ENCODE measurements at regions not wholly inside any gene's neighbourhood (a gene's known extent, or its start where the extent isn't known, plus 50 kb on each side); places are given as distances from the start of the nearest gene placed in this dataset.

GRCh38 chr3:163048881-163049280 lies 1552.3 kb downstream of the OTOL1 start (continued):
- no peak for TF ChIP-seq ZBTB7A (tag by site-specific recombination; IDR thresholded peaks at IDR 0.05; ENCODE audit: low read depth)
- no peak for TF ChIP-seq SCRT1 (tag by site-specific recombination; IDR thresholded peaks at IDR 0.05; ENCODE audit: borderline replicate concordance)
- no peak for TF ChIP-seq YY1 (tag by site-specific recombination; IDR thresholded peaks at IDR 0.05)
- no peak for TF ChIP-seq ZBTB21 (tag by site-specific recombination; IDR thresholded peaks at IDR 0.05)
- no peak for TF ChIP-seq SP2 (tag by site-specific recombination; IDR thresholded peaks at IDR 0.05)
- TF ChIP-seq PATZ1 (tag by site-specific recombination; IDR thresholded peaks at IDR 0.05) = no peak

GRCh38 chr3:163056874-163057497 lies 1560.4 kb downstream of the OTOL1 start:
- no peak for TF ChIP-seq WT1 (tag by site-specific recombination; IDR thresholded peaks at IDR 0.05)
- peak; percentile 49 for TF ChIP-seq ZNF654 (tag by site-specific recombination; IDR thresholded peaks at IDR 0.05; ENCODE audit: low read depth)
- CTCF ChIA-PET = interaction anchor here (0.7 to 1.6 kb wide), 11 partner anchors 9 to 433 kb away, joined by 3 to 9 read pairs (median 3); no protein-coding TSS in a partner anchor
- POLR2A ChIA-PET = no interaction called here
- no peak overlapping the region for H3K27ac ChIP-seq (ENCODE audit: extremely low read depth, low read depth, low read length)
- H3K4me1 ChIP-seq (ENCODE audit: control insufficient read depth, insufficient read depth, low read length) = no peaks in the 10 kb centered on the region
- no peaks in the 10 kb centered on the region for H3K9me3 ChIP-seq (ENCODE audit: control insufficient read depth, insufficient read depth, low read depth, low read length)
- no peak overlapping the region for H3K4me3 ChIP-seq (ENCODE audit: low read depth, low read length)
- H3K36me3 ChIP-seq (ENCODE audit: control insufficient read depth in 2 of 2, insufficient read depth in 1 of 2, low read length in 2 of 2) = no peaks in the 10 kb centered on the region

- TF ChIP-seq ZNF596 (tag by site-specific recombination; IDR thresholded peaks at IDR 0.05) (no peak), ZNF274 (IDR thresholded peaks at IDR 0.05; ENCODE audit: low read length) (no peak), ZNF274 (tag by site-specific recombination; IDR thresholded peaks at IDR 0.05; ENCODE audit: borderline replicate concordance) (no peak), WT1 (tag by site-specific recombination; IDR thresholded peaks at IDR 0.05) (no peak)
- H3K27ac ChIP-seq (ENCODE audit: extremely low read depth, low read depth, low read length) = no peak overlapping the region
- no peak overlapping the region for H3K4me3 ChIP-seq (ENCODE audit: low read depth, low read length)
- ChIA-PET POLR2A (no interaction called here), CTCF (no interaction called here)
- H3K36me3 ChIP-seq (ENCODE audit: control insufficient read depth in 2 of 2, insufficient read depth in 1 of 2, low read length in 2 of 2) = no peaks in the 10 kb centered on the region
- H3K9me3 ChIP-seq (ENCODE audit: control insufficient read depth, insufficient read depth, low read depth, low read length) = no peaks in the 10 kb centered on the region
- no peaks in the 10 kb centered on the region for H3K4me1 ChIP-seq (ENCODE audit: control insufficient read depth, insufficient read depth, low read length)
Observed at GRCh38 chr3:163058031-163058854, 1561.6 kb downstream of the OTOL1 start.

- ChIA-PET POLR2A (no interaction called here), CTCF (no interaction called here)
- Histone ChIP-seq H3K36me3 (ENCODE audit: control insufficient read depth in 2 of 2, insufficient read depth in 1 of 2, low read length in 2 of 2) (no peaks in the 10 kb centered on the region), H3K27ac (ENCODE audit: extremely low read depth, low read depth, low read length) (no peak overlapping the region), H3K4me1 (ENCODE audit: control insufficient read depth, insufficient read depth, low read length) (no peaks in the 10 kb centered on the region), H3K9me3 (ENCODE audit: control insufficient read depth, insufficient read depth, low read depth, low read length) (no peaks in the 10 kb centered on the region), H3K4me3 (ENCODE audit: low read depth, low read length) (no peak overlapping the region)
- TF ChIP-seq ZNF76 (tag by site-specific recombination; IDR thresholded peaks at IDR 0.05; ENCODE audit: borderline replicate concordance, low read depth) (no peak), ZNF791 (tag by site-specific recombination; IDR thresholded peaks at IDR 0.05) (no peak), ZNF362 (tag by site-specific recombination; IDR thresholded peaks at IDR 0.05) (no peak), ZNF266 (tag by site-specific recombination; IDR thresholded peaks at IDR 0.05; ENCODE audit: low read depth) (no peak), YY2 (tag by site-specific recombination; IDR thresholded peaks at IDR 0.05) (no peak), ZBTB6 (tag by site-specific recombination; IDR thresholded peaks at IDR 0.05) (no peak), REPIN1 (tag by site-specific recombination; IDR thresholded peaks at IDR 0.05; ENCODE audit: low read depth) (no peak), ZBTB21 (tag by site-specific recombination; IDR thresholded peaks at IDR 0.05) (no peak), ZFHX2 (tag by site-specific recombination; conservative IDR thresholded peaks at IDR 0.05) (no peak), ZNF18 (tag by site-specific recombination; IDR thresholded peaks at IDR 0.05) (no peak), BCL11B (tag by site-specific recombination; IDR thresholded peaks at IDR 0.05; ENCODE audit: low read depth) (no peak), ZNF529 (tag by site-specific recombination; IDR thresholded peaks at IDR 0.05; ENCODE audit: insufficient replicate concordance) (no peak), ZNF654 (tag by site-specific recombination; IDR thresholded peaks at IDR 0.05; ENCODE audit: low read depth) (no peak), GLI2 (tag by site-specific recombination; IDR thresholded peaks at IDR 0.05; ENCODE audit: borderline replicate concordance, low read depth) (no peak)
Observed at GRCh38 chr3:163071713-163072112, 1575.1 kb downstream of the OTOL1 start.
